ENCODE measurements at regions not wholly inside any gene's neighbourhood (a gene's known extent, or its start where the extent isn't known, plus 50 kb on each side); places are given as distances from the start of the nearest gene placed in this dataset.

DNA sequence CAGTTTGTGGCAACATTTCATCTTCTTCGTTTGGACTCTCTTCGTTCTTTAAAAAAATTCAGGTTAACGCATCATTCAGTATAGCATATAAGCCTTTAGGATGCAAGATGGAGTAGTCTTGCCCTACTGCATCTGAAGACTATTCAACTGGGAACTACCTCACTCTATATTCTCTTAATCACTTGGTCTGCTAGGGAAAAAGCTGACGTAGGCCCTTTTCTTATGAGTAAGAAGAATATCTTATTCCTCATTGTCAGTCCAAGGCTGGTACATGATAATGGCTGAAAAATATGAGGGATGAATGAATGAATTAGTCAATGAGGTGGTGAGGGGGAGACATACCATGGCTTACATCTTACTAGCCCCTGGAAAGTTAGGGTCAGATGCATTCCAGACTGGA is 294.2 kb downstream of the GPATCH2 start:
- no TSS peak for BruUV-seq (replicated peaks)
- H2AFZ ChIP-seq (ENCODE audit: control insufficient read depth, low read depth, low read length), result no peak overlapping the region
- H3K4me1 ChIP-seq (ENCODE audit: control insufficient read depth, insufficient read depth, low read length), result no peaks in the 10 kb centered on the region
- POLR2A ChIA-PET, result no interaction called here
- TF ChIP-seq RBBP5 (conservative IDR thresholded peaks at IDR 0.05) (no peak), NFIC (IDR thresholded peaks at IDR 0.05; ENCODE audit: low read depth, low read length) (no peak)
- TF ChIP-seq, protein P1, sequence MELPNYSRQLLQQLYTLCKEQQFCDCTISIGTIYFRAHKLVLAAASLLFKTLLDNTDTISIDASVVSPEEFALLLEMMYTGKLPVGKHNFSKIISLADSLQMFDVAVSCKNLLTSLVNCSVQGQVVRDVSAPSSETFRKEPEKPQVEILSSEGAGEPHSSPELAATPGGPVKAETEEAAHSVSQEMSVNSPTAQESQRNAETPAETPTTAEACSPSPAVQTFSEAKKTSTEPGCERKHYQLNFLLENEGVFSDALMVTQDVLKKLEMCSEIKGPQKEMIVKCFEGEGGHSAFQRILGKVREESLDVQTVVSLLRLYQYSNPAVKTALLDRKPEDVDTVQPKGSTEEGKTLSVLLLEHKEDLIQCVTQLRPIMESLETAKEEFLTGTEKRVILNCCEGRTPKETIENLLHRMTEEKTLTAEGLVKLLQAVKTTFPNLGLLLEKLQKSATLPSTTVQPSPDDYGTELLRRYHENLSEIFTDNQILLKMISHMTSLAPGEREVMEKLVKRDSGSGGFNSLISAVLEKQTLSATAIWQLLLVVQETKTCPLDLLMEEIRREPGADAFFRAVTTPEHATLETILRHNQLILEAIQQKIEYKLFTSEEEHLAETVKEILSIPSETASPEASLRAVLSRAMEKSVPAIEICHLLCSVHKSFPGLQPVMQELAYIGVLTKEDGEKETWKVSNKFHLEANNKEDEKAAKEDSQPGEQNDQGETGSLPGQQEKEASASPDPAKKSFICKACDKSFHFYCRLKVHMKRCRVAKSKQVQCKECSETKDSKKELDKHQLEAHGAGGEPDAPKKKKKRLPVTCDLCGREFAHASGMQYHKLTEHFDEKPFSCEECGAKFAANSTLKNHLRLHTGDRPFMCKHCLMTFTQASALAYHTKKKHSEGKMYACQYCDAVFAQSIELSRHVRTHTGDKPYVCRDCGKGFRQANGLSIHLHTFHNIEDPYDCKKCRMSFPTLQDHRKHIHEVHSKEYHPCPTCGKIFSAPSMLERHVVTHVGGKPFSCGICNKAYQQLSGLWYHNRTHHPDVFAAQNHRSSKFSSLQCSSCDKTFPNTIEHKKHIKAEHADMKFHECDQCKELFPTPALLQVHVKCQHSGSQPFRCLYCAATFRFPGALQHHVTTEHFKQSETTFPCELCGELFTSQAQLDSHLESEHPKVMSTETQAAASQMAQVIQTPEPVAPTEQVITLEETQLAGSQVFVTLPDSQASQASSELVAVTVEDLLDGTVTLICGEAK (IDR thresholded peaks at IDR 0.05; ENCODE audit: borderline replicate concordance), result no peak
- intact Hi-C loops (cut with micrococcal nuclease; ENCODE audit: unreplicated experiment) (no loop called here), in situ Hi-C loops (cut with MboI) (no loop called here)
- no peaks in the 10 kb centered on the region for H3K9me3 ChIP-seq (replicated peaks; ENCODE audit: control insufficient read depth, insufficient read depth, low read length)
- WGBS (ENCODE audit: insufficient coverage, insufficient replicate concordance, low lambda C conversion rate, missing lambda C conversion rate), result 43% methylated on average over 4 of the region's 4 CpGs
- no peak overlapping the region for H3K9ac ChIP-seq (ENCODE audit: control insufficient read depth, insufficient read depth, low read length)
- H3K4me3 ChIP-seq, result no peak overlapping the region
- H4K20me1 ChIP-seq (ENCODE audit: control insufficient read depth, insufficient read depth), result no peaks in the 10 kb centered on the region
- no peak overlapping the region for H3K27ac ChIP-seq (ENCODE audit: control insufficient read depth, insufficient read depth)
- no peaks in the 10 kb centered on the region for H3K36me3 ChIP-seq (ENCODE audit: control insufficient read depth in 2 of 2, insufficient read depth in 2 of 2, low read length in 1 of 2)
- FAIRE-seq (no peak), ATAC-seq (no peak), DNase-seq (ENCODE audit: low read depth, low spot score) (no peak)
- H3K4me2 ChIP-seq (ENCODE audit: control insufficient read depth, insufficient read depth), result no peak overlapping the region
- CTCF ChIA-PET, result no interaction called here
- SMC1A ChIA-PET (ENCODE audit: uncharacterized antibody, unreplicated experiment), result no interaction called here
- H3K79me2 ChIP-seq (ENCODE audit: control insufficient read depth, insufficient read depth, low read length), result no peaks in the 10 kb centered on the region
- H3K27me3 ChIP-seq (replicated peaks in 1 of 2; ENCODE audit: control insufficient read depth in 2 of 2, insufficient read depth in 2 of 2, low read length in 1 of 2), result peaks cover 0 to 3% of the 10 kb centered on the region in 2 experiments; a peak in 2 of 4 replicates
- RAD21 ChIA-PET (ENCODE audit: unreplicated experiment), result no interaction called here

DNA sequence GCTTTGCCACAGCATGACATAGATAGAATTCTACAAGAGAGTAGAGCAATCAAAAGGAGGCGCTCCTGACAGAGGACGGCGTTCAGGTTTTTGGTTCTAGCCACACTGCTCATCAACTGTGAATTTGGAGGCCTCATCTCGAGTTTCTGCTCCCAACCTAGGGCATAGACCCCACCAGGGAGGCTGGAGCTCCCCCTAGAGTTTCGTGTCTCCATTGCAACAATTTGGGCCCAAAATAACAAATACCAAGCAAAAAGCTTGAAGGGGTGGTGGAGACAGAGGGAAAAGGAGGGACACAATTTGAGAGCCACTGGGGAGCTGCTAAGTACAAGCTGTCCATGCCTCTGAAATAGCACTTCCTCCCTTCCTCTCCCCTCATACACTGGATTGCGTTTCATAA is 297.0 kb downstream of the GPATCH2 start:
- POLR2A ChIA-PET, result no interaction called here
- in situ Hi-C loops (cut with MboI), result no loop called here
- CTCF ChIA-PET, result interaction anchor here (0.7 to 1.9 kb wide), 8 partner anchors 10 to 584 kb away, joined by 3 to 10 read pairs (median 4); no protein-coding TSS in a partner anchor
- FAIRE-seq, result peak; percentile 13
- no peak for DNase-seq (ENCODE audit: low read depth, low spot score)
- no peaks in the 10 kb centered on the region for H4K20me1 ChIP-seq (ENCODE audit: control insufficient read depth, insufficient read depth)
- H3K79me2 ChIP-seq (ENCODE audit: control insufficient read depth, insufficient read depth, low read length), result no peaks in the 10 kb centered on the region
- BruUV-seq (replicated peaks), result no TSS peak
- RAD21 ChIA-PET (ENCODE audit: unreplicated experiment), result no interaction called here
- no peak overlapping the region for H3K4me2 ChIP-seq (ENCODE audit: control insufficient read depth, insufficient read depth)
- H3K4me1 ChIP-seq (ENCODE audit: control insufficient read depth, insufficient read depth, low read length), result no peaks in the 10 kb centered on the region
- no peak overlapping the region for H3K27ac ChIP-seq (ENCODE audit: control insufficient read depth, insufficient read depth)
- no peak overlapping the region for H3K9ac ChIP-seq (ENCODE audit: control insufficient read depth, insufficient read depth, low read length)
- ATAC-seq, result peak; percentile 81
- intact Hi-C loops (cut with micrococcal nuclease; ENCODE audit: unreplicated experiment), result no loop called here
- H3K9me3 ChIP-seq (replicated peaks; ENCODE audit: control insufficient read depth, insufficient read depth, low read length), result no peaks in the 10 kb centered on the region
- SMC1A ChIA-PET (ENCODE audit: uncharacterized antibody, unreplicated experiment), result no interaction called here
- peaks cover 0 to 3% of the 10 kb centered on the region in 2 experiments; a peak in 2 of 4 replicates for H3K27me3 ChIP-seq (replicated peaks in 1 of 2; ENCODE audit: control insufficient read depth in 2 of 2, insufficient read depth in 2 of 2, low read length in 1 of 2)
- H3K36me3 ChIP-seq (ENCODE audit: control insufficient read depth in 2 of 2, insufficient read depth in 2 of 2, low read length in 1 of 2), result no peaks in the 10 kb centered on the region
- H2AFZ ChIP-seq (ENCODE audit: control insufficient read depth, low read depth, low read length), result no peak overlapping the region
- no peak overlapping the region for H3K4me3 ChIP-seq
- whole genome bisulfite sequencing (ENCODE audit: insufficient coverage, insufficient replicate concordance, low lambda C conversion rate, missing lambda C conversion rate), result 2% methylated on average over 6 of the region's 6 CpGs
- no peak for TF ChIP-seq TCF7 (IDR thresholded peaks at IDR 0.05; ENCODE audit: borderline replicate concordance)
- TF ChIP-seq, protein P2, sequence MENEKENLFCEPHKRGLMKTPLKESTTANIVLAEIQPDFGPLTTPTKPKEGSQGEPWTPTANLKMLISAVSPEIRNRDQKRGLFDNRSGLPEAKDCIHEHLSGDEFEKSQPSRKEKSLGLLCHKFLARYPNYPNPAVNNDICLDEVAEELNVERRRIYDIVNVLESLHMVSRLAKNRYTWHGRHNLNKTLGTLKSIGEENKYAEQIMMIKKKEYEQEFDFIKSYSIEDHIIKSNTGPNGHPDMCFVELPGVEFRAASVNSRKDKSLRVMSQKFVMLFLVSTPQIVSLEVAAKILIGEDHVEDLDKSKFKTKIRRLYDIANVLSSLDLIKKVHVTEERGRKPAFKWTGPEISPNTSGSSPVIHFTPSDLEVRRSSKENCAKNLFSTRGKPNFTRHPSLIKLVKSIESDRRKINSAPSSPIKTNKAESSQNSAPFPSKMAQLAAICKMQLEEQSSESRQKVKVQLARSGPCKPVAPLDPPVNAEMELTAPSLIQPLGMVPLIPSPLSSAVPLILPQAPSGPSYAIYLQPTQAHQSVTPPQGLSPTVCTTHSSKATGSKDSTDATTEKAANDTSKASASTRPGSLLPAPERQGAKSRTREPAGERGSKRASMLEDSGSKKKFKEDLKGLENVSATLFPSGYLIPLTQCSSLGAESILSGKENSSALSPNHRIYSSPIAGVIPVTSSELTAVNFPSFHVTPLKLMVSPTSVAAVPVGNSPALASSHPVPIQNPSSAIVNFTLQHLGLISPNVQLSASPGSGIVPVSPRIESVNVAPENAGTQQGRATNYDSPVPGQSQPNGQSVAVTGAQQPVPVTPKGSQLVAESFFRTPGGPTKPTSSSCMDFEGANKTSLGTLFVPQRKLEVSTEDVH (IDR thresholded peaks at IDR 0.05; ENCODE audit: low read depth, partially characterized antibody), result no peak
- TF ChIP-seq, protein P3, sequence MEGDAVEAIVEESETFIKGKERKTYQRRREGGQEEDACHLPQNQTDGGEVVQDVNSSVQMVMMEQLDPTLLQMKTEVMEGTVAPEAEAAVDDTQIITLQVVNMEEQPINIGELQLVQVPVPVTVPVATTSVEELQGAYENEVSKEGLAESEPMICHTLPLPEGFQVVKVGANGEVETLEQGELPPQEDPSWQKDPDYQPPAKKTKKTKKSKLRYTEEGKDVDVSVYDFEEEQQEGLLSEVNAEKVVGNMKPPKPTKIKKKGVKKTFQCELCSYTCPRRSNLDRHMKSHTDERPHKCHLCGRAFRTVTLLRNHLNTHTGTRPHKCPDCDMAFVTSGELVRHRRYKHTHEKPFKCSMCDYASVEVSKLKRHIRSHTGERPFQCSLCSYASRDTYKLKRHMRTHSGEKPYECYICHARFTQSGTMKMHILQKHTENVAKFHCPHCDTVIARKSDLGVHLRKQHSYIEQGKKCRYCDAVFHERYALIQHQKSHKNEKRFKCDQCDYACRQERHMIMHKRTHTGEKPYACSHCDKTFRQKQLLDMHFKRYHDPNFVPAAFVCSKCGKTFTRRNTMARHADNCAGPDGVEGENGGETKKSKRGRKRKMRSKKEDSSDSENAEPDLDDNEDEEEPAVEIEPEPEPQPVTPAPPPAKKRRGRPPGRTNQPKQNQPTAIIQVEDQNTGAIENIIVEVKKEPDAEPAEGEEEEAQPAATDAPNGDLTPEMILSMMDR (IDR thresholded peaks at IDR 0.05 in 2 of 3, conservative IDR thresholded peaks at IDR 0.05 in 1 of 3; ENCODE audit: control insufficient read depth in 2 of 3, extremely low read depth in 1 of 3, insufficient read depth in 1 of 3, low read depth in 3 of 3, low read length in 3 of 3), result peak; percentile 64 to 68 (median 65)
- TF ChIP-seq NRF1 (conservative IDR thresholded peaks at IDR 0.05; ENCODE audit: low read depth, low read length), result no peak
- no peak for TF ChIP-seq MXI1 (IDR thresholded peaks at IDR 0.05; ENCODE audit: low read depth, low read length)
- no peak for TF ChIP-seq SMAD5 (IDR thresholded peaks at IDR 0.05; ENCODE audit: low read depth)

All from GM12878 (cell line).